B cell (primary cell): ENCODE measurements at regions not wholly inside any gene's neighbourhood (a gene's known extent, or its start where the extent isn't known, plus 50 kb on each side); places are given as distances from the start of the nearest gene placed in this dataset.

ENCODE experiments used
- ATAC-seq: fragments of 200-7000 bp; cut with Tn5 transposase; one replicate; pipeline ENCODE4 v1.10.0; 2021; ENCODE audit warnings: low read depth, mild to moderate bottlenecking, moderate number of reproducible peaks, moderate library complexity
- CTCF ChIA-PET: fragments of 350-600 bp; sonication (Branson Sonifier 250); formaldehyde crosslinking; loops from one replicate; lab custom pipeline; 2021; ENCODE audit warnings: antibody characterized with exemption, inconsistent platforms; lab: Charles Lee
- POLR2A ChIA-PET: fragments of 350-600 bp; sonication (Branson Sonifier 250); formaldehyde crosslinking; loops from one replicate; lab custom pipeline; 2021; ENCODE audit warnings: antibody characterized with exemption; lab: Charles Lee
- DNase-seq: peaks from one replicate; pipeline ENCODE4 v3.0.0; 2013
- H2AFZ ChIP-seq: 2 replicates; pipeline ENCODE4 v1.6.1; 2012; ENCODE audit warnings: mild to moderate bottlenecking, low read depth, low read length; ENCODE audit not compliant: insufficient read depth, poor library complexity, severe bottlenecking
- H3K27ac ChIP-seq, 2 donors: 1 replicate in 1 of 2; 2 replicates in 1 of 2; pipeline ENCODE4 v1.5.1; 2012 to 2013; ENCODE audit warnings: low read length in 2 of 2, mild to moderate bottlenecking in 2 of 2, moderate library complexity in 1 of 2
- H3K27me3 ChIP-seq, 4 experiments: fragments of 200-600 bp in 1 of 4; sonication (generic) in 1 of 4; replicated peaks in 1 of 4; 1 replicate in 2 of 4; 2 replicates in 2 of 4; pipeline versions ENCODE4 v1.6.1 to v1.7.0; 2013 to 2016; ENCODE audit warnings: low read length in 3 of 4, mild to moderate bottlenecking in 2 of 4, mixed read lengths in 1 of 4, moderate library complexity in 1 of 4; ENCODE audit not compliant: insufficient read depth in 4 of 4, control insufficient read depth in 3 of 4; ENCODE audit errors: control extremely low read depth in 1 of 4
- H3K36me3 ChIP-seq, 2 experiments: replicated peaks in 1 of 2; 1 replicate in 1 of 2; 2 replicates in 1 of 2; pipeline versions ENCODE4 v1.6.1 to v1.7.1; 2013; ENCODE audit warnings: low read length in 1 of 2; ENCODE audit not compliant: insufficient read depth in 2 of 2, control insufficient read depth in 1 of 2; ENCODE audit errors: control extremely low read depth in 1 of 2, extremely low read depth in 1 of 2
- H3K4me1 ChIP-seq, 2 donors: fragments of 200-600 bp in 1 of 2; sonication (generic) in 1 of 2; 1 replicate in 1 of 2; 2 replicates in 1 of 2; pipeline versions ENCODE4 v1.5.1 to v1.6.1; 2013 to 2017; ENCODE audit warnings: low read length in 2 of 2; ENCODE audit not compliant: control insufficient read depth in 2 of 2, insufficient read depth in 2 of 2
- H3K4me2 ChIP-seq: replicated peaks from 2 replicates; pipeline ENCODE3; 2012; ENCODE audit warnings: mild to moderate bottlenecking, low read depth, low read length; ENCODE audit not compliant: poor library complexity, severe bottlenecking
- H3K4me3 ChIP-seq, 5 experiments: fragments of 200-600 bp in 1 of 5; sonication (generic) in 1 of 5; 1 replicate in 3 of 5; 2 replicates in 2 of 5; pipeline versions ENCODE4 v1.5.1 to v1.7.0; 2011 to 2016; ENCODE audit warnings: low read length in 4 of 5, mild to moderate bottlenecking in 4 of 5, low read depth in 2 of 5, control low read depth in 1 of 5, moderate library complexity in 1 of 5; ENCODE audit not compliant: insufficient read depth in 1 of 5; ENCODE audit errors: control extremely low read depth in 1 of 5, extremely low read depth in 1 of 5
- H3K79me2 ChIP-seq: fragments of 200-600 bp; sonication (generic); one replicate; pipeline ENCODE4 v1.6.0; 2016; ENCODE audit warnings: low read length; ENCODE audit not compliant: control insufficient read depth, insufficient read depth
- H3K9ac ChIP-seq: fragments of 200-600 bp; sonication (generic); 2 replicates; pipeline ENCODE4 v1.6.1; 2017; ENCODE audit warnings: mild to moderate bottlenecking, low read length, moderate library complexity
- H3K9me3 ChIP-seq, 3 donors: one replicate each; pipeline versions ENCODE4 v1.6.1 to v1.7.1; 2013; ENCODE audit warnings: low read length in 2 of 3; ENCODE audit not compliant: control insufficient read depth in 2 of 3, insufficient read depth in 1 of 3; ENCODE audit errors: control extremely low read depth in 1 of 3
- H4K20me1 ChIP-seq: 2 replicates; pipeline ENCODE4 v1.6.0; 2012; ENCODE audit warnings: mild to moderate bottlenecking, low read length; ENCODE audit not compliant: insufficient read depth, control insufficient read depth, poor library complexity, severe bottlenecking
- H3K27ac Mint-ChIP-seq: one replicate; pipeline ENCODE4 v1.8.0; 2021; ENCODE audit warnings: mixed read lengths
- H3K27me3 Mint-ChIP-seq: one replicate; pipeline ENCODE4 v1.8.0; 2021; ENCODE audit warnings: mixed read lengths
- H3K4me1 Mint-ChIP-seq: one replicate; pipeline ENCODE4 v1.8.0; 2021; ENCODE audit warnings: mixed read lengths
- H3K4me3 Mint-ChIP-seq: one replicate; pipeline ENCODE4 v1.8.0; 2021; ENCODE audit warnings: mixed read lengths
- H3K9me3 Mint-ChIP-seq: one replicate; pipeline ENCODE4 v1.8.0; 2022; ENCODE audit warnings: mixed read lengths; ENCODE audit not compliant: insufficient read depth
- CTCF ChIP-seq: fragments of 200-600 bp; IDR thresholded peaks from one replicate; pipeline ENCODE4 v1.8.0; 2022; ENCODE audit warnings: antibody characterized with exemption, mild to moderate bottlenecking
- EZH2 ChIP-seq: IDR thresholded peaks from 2 replicates; pipeline ENCODE4 v1.6.1; 2012; ENCODE audit warnings: borderline replicate concordance, low read depth, mild to moderate bottlenecking, moderate library complexity, low read length; ENCODE audit not compliant: insufficient read depth, poor library complexity, severe bottlenecking
- WGBS: methylation state at CpG from one replicate; pipeline ENCODE4 v1.1.5; 2013; ENCODE audit warnings: missing lambda C conversion rate; ENCODE audit not compliant: insufficient coverage; 5-methylcytosine and 5-hydroxymethylcytosine counted together
- intact Hi-C: fragments of 100-400 bp; cut with micrococcal nuclease; formaldehyde crosslinking; loops from one replicate; pipeline ENCODE4 v1.10.0; 2022

- no peak for ATAC-seq
Observed at GRCh38 chr6:163904186-163904585, 489.7 kb downstream of the QKI start.

GRCh38 chr6:163903541-163903940, 489.0 kb downstream of the QKI start:
- Mint-ChIP-seq H3K4me3 (no peak overlapping the region), H3K9me3 (no peaks in the 10 kb centered on the region), H3K4me1 (no peaks in the 10 kb centered on the region), H3K27me3 (peaks cover 12% of the 10 kb centered on the region), H3K27ac (no peak overlapping the region)
- TF ChIP-seq EZH2 (no peak), CTCF (no peak)
- Histone ChIP-seq H3K27ac (no peak overlapping the region), H3K79me2 (no peaks in the 10 kb centered on the region), H4K20me1 (no peaks in the 10 kb centered on the region), H3K9me3 (no peaks in the 10 kb centered on the region), H3K4me1 (no peaks in the 10 kb centered on the region), H3K4me2 (no peak overlapping the region), H3K27me3 (peaks cover 0 to 3% (median 0%) of the 10 kb centered on the region in 4 experiments), H3K4me3 (no peak overlapping the region), H2AFZ (no peak overlapping the region), H3K9ac (no peak overlapping the region), H3K36me3 (no peaks in the 10 kb centered on the region)
- intact Hi-C loops = no loop called here
- ChIA-PET CTCF (no interaction called here), POLR2A (no interaction called here)
- ATAC-seq (no peak), DNase-seq (no peak)
- WGBS = 92% methylated on average over 5 of the region's 8 CpGs

More at GRCh38 chr6:163904186-163904585, 489.7 kb downstream of the QKI start:
- Mint-ChIP-seq H3K27me3 (peaks cover 12% of the 10 kb centered on the region), H3K4me3 (no peak overlapping the region), H3K4me1 (no peaks in the 10 kb centered on the region), H3K27ac (no peak overlapping the region), H3K9me3 (no peaks in the 10 kb centered on the region)
- H3K4me1 ChIP-seq = no peaks in the 10 kb centered on the region
- intact Hi-C loops = no loop called here
- H3K9ac ChIP-seq = no peak overlapping the region
- H3K36me3 ChIP-seq = no peaks in the 10 kb centered on the region
- H3K9me3 ChIP-seq = no peaks in the 10 kb centered on the region
- TF ChIP-seq CTCF = no peak
- no peak for TF ChIP-seq EZH2
- H3K4me2 ChIP-seq = no peak overlapping the region
- peaks cover 0 to 3% (median 0%) of the 10 kb centered on the region in 4 experiments for H3K27me3 ChIP-seq
- no peak overlapping the region for H3K27ac ChIP-seq
- no peak for DNase-seq
- WGBS = 86% methylated on average over 5 of the region's 7 CpGs
- H2AFZ ChIP-seq = no peak overlapping the region
- no peaks in the 10 kb centered on the region for H4K20me1 ChIP-seq
- no peaks in the 10 kb centered on the region for H3K79me2 ChIP-seq
- CTCF ChIA-PET = no interaction called here
- no peak overlapping the region for H3K4me3 ChIP-seq
- POLR2A ChIA-PET = no interaction called here
